ENCODE measurements at regions not wholly inside any gene's neighbourhood (a gene's known extent, or its start where the extent isn't known, plus 50 kb on each side); places are given as distances from the start of the nearest gene placed in this dataset.
A peak's percentile ranks its signal among the peaks of the same experiment; 100 is the strongest.
"Not testable (repeated sequence)": the region's sequence is repeated elsewhere in the genome, so short reads cannot be mapped to it uniquely, and the experiment has no call there.

DNA sequence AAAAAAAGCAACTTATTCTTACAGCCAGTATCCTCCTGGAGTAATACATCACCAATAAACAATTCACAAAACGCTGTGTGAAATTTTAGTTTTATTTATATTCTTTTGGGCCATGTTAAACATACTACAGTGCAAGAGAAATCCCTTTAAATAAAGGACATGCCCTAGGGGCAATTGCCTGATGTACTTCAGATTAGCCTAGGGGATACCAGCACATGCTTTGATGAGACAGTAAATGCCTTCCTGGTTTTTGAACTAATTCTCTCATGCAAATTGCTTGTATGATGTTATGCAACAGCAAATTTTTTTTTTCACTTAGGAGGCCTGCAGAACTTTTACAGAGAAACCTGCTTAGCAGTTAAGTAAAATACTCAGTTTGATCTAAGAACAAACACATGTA is 711.9 kb upstream of the FRG1 start:
- TF ChIP-seq, protein P1, sequence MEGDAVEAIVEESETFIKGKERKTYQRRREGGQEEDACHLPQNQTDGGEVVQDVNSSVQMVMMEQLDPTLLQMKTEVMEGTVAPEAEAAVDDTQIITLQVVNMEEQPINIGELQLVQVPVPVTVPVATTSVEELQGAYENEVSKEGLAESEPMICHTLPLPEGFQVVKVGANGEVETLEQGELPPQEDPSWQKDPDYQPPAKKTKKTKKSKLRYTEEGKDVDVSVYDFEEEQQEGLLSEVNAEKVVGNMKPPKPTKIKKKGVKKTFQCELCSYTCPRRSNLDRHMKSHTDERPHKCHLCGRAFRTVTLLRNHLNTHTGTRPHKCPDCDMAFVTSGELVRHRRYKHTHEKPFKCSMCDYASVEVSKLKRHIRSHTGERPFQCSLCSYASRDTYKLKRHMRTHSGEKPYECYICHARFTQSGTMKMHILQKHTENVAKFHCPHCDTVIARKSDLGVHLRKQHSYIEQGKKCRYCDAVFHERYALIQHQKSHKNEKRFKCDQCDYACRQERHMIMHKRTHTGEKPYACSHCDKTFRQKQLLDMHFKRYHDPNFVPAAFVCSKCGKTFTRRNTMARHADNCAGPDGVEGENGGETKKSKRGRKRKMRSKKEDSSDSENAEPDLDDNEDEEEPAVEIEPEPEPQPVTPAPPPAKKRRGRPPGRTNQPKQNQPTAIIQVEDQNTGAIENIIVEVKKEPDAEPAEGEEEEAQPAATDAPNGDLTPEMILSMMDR (conservative IDR thresholded peaks at IDR 0.05; ENCODE audit: low read length): no peak
- no peak overlapping the region for H3K4me3 ChIP-seq (ENCODE audit: low read length)
- DNase-seq (ENCODE audit: low read depth): no peak

DNA sequence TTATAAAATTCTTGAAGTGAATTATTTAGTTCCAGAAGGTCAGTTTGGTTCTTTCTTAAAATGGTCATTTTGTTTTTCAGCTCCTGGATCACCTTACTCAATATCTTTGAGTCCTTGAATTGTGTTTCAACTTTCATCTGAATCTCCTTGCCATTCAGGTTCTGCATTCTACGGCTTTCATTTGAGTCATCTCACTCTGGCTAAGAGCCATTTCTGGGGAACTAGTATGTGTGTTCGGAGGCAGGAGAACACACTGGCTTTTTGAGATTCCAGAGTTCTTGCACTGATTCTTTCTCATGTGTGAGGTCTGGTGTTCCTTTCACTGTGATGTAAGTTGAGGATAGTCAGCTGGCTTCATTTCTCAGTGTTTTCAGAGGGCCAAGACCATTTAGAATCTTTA is 708.4 kb upstream of the FRG1 start:
- H3K4me3 ChIP-seq (ENCODE audit: low read length): no peak overlapping the region
- TF ChIP-seq, protein P1 (conservative IDR thresholded peaks at IDR 0.05; ENCODE audit: low read length): no peak
- DNase-seq (ENCODE audit: low read depth): peak; percentile 1

DNA sequence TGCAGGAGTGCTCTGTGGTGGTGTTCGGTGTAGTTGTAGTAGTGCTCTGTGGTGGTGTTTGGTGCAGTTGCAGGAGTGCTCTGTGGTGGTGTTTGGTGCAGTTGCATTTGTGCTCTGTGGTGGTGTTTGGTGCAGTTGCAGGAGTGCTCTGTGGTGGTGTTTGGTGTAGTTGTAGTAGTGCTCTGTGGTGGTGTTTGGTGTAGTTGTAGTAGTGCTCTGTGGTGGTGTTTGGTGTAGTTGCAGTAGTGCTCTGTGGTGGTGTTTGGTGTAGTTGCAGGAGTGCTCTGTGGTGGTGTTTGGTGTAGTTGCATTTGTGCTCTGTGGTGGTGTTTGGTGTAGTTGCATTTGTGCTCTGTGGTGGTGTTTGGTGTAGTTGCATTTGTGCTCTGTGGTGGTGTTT is 706.9 kb upstream of the FRG1 start:
- DNase-seq (ENCODE audit: low read depth): not testable (repeated sequence)

DNA sequence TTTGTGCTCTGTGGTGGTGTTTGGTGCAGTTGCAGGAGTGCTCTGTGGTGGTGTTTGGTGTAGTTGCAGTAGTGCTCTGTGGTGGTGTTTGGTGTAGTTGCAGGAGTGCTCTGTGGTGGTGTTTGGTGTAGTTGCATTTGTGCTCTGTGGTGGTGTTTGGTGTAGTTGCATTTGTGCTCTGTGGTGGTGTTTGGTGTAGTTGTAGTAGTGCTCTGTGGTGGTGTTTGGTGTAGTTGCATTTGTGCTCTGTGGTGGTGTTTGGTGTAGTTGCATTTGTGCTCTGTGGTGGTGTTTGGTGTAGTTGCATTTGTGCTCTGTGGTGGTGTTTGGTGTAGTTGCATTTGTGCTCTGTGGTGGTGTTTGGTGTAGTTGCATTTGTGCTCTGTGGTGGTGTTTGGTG is 705.7 kb upstream of the FRG1 start:
- DNase-seq (ENCODE audit: low read depth): not testable (repeated sequence)

More for the DNA sequence above, 706.9 kb upstream of the FRG1 start:
- H3K4me3 ChIP-seq (ENCODE audit: low read length): not testable (repeated sequence)

DNA sequence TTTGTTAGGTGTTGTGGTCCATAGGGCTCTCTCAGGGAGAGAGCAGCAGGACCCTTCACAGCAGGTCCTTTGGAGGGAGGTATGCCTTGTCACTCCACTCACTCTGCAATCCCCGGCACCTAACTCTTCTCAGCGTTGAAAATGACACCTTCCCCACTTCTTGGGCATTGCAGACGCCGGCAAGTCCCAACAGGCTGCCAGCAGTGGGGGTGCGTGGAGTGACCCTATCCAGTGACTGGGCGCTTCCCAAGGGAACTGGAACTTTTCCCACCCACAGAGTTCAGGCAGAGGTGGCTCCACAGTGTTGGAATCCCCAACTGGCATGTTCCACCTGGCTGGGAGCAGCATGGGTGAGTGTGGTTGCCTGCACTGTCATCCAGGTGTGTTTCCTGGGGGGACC is 705.1 kb upstream of the FRG1 start:
- TF ChIP-seq, protein P1 (conservative IDR thresholded peaks at IDR 0.05; ENCODE audit: low read length): no peak
- H3K4me3 ChIP-seq (ENCODE audit: low read length): no peak overlapping the region
- no peak for DNase-seq (ENCODE audit: low read depth)

More for the DNA sequence above, 705.7 kb upstream of the FRG1 start:
- not testable (repeated sequence) for H3K4me3 ChIP-seq (ENCODE audit: low read length)

DNA sequence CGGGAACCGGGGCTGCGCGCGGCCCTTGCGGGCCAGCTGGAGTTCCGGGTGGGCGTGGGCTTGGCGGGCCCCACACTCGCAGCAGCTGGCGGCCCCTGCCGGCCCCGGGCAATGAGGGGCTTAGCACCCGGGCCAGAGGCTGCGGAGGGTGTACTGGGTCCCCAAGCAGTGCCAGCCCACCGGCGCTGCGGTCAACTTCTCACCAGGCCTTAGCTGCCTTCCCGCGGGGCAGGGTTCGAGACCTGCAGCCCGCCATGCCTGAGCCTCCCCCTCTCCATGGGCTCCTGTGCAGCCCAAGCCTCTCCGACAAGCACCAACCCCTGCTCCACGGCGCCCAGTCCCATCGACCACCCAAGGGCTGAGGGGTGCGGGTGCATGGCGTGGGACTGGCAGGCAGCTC is 704.4 kb upstream of the FRG1 start:
- DNase-seq (ENCODE audit: low read depth); H3K4me3 ChIP-seq (ENCODE audit: low read length): not testable (repeated sequence)

DNA sequence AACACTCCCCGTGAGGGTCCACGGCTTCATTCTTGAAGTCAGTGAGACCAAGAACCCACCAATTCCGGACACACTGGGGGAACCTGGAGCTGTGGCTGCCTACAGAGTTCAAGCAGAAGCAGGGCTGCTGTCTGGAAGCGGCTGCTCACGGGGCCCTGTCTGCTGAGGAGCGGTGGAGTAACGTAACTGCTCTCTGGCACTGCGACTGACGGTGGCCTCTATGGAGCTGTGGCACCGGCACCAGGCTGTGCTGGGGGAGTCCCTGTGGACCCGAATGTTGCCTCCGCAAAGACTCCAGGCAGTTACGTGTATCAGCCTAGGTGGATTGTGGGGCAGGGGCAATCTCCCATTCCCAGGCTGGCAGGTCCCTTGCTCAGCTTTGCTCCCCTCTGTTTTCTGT is 703.3 kb upstream of the FRG1 start:
- TF ChIP-seq, protein P1 (conservative IDR thresholded peaks at IDR 0.05; ENCODE audit: low read length): no peak
- no peak for DNase-seq (ENCODE audit: low read depth)
- H3K4me3 ChIP-seq (ENCODE audit: low read length): no peak overlapping the region

DNA sequence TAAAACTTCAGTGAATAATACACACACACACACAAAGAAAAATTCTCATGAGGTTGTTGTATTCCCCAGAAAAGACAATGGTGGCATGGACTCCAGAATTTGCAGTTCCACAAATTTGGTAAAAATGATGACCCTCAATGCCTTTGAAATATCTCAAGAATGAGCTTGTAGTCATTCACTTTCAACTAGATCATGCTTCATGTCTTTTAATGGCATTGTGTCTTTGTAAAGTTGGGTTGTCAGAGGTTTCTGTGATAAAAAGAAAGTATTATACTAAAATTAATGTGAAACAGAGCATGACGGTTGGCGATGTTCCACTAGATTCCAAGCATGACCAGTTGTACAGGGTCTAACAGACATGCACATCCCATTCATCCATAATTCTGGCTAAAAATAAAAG is 685.0 kb upstream of the FRG1 start:
- TF ChIP-seq, protein P1 (conservative IDR thresholded peaks at IDR 0.05; ENCODE audit: low read length): no peak
- no peak overlapping the region for H3K4me3 ChIP-seq (ENCODE audit: low read length)
- DNase-seq (ENCODE audit: low read depth): no peak

DNA sequence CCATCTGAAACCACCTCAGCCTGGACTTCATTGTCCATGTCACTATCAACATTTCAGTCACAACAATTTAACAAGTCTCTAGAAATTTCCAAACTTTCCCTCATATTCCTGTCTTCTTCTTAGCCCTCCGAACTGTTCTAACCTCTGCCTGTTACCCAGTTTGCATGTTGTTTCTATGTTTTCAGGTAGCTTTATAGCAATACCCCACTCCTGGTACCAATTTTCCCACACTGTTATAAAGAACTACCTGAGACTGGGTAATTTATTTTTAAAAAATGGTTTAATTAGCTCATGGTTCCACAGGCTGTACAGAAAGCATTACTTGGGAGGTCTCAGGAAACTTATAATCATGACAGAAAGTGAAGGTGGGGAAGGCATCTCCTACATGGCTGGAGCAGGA is 679.2 kb upstream of the FRG1 start:
- no peak for DNase-seq (ENCODE audit: low read depth)
- no peak overlapping the region for H3K4me3 ChIP-seq (ENCODE audit: low read length)
- TF ChIP-seq, protein P1 (conservative IDR thresholded peaks at IDR 0.05; ENCODE audit: low read length): no peak

Data from AG10803 (cell line).